Limb (tissue), 2 donors: ENCODE measurements at regions not wholly inside any gene's neighbourhood (a gene's known extent, or its start where the extent isn't known, plus 50 kb on each side); places are given as distances from the start of the nearest gene placed in this dataset.

Source experiments
- DNase-seq, 2 donors: peaks; one replicate each; pipeline ENCODE4 v3.0.0-alpha.2; 2016; ENCODE audit errors: extremely low spot score in 2 of 2

DNA sequence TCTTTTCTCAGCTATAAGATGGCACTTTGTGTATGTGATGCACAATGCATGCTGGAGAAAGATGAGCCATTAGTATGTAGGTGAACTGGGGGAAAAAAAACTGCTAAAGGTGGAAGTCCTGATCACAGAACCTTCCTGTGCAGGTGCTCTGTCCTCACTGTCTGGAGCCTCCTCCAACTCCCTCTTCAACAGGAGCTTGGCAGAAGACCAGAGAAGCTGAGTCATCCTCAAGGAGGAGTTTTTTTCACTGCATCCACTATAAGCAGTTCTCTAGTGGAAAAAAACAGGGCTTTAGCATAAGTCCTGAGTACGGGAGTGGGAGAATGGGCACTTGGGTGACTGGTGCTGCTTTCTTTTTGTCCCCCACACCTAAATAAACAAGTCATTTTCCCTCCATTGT, 168.4 kb upstream of the CADPS start:
- DNase-seq = no peak

DNA sequence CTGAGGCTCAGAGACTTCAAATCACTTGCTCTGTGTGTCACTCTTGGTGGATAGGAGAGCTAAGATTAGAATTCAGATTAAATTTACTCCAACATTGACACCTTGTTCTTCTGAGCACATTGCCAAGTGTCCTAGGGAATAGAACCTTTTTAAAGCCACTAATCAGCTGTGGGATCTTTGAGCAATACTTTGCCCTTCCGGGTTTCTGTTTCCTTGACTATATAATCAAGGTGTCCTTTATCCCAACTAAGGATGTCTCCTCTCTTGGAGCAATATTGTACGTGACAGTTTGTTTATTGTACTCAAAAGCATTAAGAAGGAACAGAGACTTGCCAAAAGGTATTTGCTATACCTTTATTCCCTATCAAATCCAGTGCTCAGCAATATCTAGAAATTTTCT, 170.9 kb upstream of the CADPS start:
- DNase-seq = no peak

DNA sequence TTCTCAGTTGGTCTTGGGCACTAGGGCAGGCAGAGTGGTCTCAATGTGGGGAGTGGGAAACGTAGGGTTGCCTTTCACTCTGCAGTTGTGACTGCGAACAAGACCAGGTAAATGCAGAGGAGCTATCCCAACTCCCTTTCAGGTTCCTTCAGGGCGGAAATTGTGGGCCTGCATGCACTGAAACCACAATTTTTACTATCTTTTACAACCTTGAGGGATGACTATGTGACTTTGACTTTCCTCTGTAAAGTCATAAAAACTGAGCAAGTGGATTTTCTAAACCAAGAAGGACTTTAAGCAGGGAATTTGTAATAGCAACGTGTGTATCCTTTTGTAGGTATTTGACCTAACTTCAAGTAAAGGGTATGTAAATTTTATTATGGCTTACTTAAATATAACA, 171.4 kb upstream of the CADPS start:
- no peak for DNase-seq

DNA sequence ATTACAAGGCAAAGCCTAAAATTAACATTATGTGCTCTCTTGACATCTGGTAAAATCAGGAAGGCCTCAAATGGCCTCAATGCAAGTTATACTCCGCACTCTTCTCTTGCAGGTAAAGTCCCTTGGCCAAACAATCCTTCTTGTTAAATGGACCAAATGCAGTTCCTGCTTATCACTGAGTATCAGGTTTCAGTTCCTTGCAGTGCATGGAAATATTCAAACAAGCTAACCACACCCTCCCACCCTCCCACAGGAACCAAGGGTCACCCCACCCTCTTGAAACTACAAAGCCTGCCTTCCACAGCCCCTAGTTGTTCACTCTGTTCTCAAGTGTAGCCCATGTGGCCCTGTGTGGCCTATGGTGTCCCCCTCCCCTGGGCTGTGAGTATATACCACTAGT, 171.9 kb upstream of the CADPS start:
- DNase-seq = no peak

DNA sequence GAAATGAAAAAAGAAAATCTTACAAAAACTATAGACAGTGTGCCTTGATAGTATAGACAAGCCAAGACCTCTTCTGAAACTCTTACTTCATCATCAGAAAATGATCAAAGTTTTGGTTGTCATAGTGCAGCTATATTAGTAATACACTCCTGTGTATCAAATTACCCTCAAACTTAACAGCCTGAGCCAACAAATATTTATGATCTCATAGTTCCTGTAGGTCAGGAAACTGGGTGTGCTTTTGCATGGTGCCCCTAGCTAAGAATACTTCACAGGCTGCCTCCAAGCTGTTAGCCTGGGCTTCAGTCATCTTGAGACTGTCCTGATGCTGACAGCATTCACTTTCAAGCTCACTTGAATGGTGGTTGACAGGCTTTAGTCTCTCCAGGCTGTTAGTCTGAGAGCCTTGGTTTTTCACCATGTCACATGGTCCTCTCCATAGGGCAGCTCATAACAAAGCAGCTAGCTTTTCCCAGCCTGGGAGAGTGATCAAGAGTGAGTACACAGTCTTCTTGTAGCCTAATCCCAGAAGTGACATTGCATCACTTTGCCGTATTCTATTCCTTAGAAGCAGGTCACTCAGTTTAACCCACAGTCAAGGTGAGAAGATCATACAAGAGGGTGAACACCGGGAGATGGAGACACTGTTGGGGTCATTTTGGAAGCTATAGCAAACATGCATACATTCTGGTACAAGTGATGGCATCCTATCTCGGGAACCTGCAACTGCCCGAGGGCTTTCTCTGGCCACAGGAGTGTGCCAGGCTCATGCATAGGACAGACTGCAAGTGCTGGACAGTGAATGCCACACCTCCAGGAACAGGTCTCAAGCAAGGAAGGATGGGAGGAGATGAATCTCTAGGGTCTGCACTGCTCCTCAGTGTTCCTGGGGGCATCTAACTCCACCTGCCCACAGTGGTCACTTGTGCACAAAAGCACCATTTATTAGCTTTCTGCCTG, 173.4 kb upstream of the CADPS start:
- no peak for DNase-seq

DNA sequence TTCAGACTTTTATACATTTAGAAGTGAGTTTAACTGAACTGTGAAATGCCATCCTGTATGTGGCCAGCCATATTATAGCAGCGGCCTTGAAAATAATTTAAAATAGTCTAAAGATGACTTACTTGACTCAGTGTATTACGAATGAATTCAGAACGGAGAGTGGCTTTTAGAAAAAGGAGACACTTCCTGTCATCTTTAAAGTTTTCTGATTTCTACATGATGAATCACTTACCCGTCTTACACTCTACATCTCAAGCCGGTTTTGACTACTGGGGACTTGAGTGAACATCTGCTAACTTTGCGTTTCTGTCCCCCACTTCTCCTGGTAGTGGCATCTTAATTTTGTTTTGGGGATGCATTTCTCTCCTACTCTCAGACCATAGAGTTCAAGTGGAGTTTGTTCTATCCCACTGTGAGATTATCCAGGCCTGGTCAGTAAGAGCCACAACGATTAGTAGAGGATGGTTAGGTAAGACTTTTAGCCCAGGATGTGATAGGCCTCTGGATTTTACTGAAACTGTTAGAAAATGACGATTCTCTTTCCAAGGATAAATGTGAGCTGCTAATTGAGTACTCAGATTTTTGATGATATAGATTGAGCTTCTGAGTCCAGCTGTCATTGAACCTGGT, 175.4 kb upstream of the CADPS start:
- DNase-seq = no peak

DNA sequence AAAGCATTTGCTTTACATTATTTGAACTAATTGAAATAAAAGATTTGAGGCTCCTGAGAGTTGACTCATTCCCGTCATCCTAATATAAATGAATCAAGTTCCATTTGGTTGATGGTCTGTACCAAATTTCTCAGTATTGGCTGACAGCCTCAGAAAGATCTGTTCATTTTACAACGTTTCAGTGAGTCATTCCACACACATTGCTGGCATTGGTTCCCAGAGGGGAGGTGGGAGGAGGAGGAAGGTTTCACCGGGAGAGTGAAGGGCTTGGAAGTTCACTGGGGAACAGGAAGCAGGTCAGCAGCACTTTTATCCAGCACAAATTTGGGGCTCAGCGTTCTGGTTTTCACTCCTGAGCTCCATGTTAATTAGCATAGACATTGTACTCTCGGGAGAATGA, 176.7 kb upstream of the CADPS start:
- DNase-seq = peak; percentile 18 to 34

DNA sequence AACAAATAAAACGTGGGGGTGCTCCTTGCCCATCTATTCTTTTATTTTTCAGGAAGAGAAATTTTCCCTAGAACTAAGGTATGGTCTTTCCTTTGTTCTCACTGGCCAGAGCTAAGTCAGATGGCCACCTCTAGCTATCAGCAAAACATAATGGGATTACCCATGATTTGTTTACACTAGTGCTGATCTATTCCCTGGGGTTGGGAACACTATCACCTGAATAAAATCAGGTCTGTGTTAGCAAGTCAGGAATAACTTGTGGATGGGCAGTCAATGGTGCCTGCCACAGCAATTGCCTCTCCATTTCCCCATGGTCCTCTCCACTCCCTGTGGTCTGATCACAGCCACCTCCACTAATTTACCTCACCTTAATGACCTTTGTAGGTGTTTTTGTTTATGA, 181.7 kb upstream of the CADPS start:
- no peak for DNase-seq

DNA sequence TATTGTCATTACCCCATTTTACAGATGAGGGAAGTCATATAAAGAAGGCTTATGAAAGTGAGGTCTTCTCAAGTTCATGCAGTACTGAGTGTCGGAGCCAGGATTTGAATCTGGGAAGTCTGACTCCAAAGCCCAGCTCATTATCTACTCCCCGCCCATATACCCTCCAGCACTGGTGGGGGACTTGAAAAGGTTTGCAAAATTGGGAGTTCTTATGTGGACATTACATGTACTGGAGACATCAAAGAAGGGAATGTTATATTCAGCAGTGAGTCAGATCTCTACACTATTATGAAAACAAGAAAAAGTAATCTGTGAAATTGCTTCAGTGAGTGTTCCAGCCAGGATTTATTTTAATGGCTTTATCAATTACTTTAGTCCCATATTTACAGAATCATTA, 185.2 kb upstream of the CADPS start:
- DNase-seq = no peak

DNA sequence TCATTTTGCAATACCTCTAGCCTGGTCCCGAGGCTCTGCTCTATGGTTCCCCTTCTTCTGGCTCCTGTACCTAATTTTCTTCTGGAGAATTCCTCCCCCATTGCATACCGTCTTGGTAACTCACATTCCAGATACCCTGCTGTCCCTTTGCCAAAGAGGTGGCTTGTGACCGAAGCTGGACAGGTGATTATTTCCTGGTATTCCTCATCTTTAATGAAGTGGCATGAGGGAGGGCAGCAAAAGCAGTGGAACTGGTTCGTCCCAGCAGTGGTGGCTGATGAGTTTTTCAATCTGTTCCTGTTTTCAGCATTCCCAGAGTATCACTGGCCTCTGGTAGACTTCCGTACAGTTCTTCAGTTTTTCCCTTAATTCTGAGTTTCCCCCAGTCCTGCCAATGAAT, 186.2 kb upstream of the CADPS start:
- DNase-seq = no peak

DNA sequence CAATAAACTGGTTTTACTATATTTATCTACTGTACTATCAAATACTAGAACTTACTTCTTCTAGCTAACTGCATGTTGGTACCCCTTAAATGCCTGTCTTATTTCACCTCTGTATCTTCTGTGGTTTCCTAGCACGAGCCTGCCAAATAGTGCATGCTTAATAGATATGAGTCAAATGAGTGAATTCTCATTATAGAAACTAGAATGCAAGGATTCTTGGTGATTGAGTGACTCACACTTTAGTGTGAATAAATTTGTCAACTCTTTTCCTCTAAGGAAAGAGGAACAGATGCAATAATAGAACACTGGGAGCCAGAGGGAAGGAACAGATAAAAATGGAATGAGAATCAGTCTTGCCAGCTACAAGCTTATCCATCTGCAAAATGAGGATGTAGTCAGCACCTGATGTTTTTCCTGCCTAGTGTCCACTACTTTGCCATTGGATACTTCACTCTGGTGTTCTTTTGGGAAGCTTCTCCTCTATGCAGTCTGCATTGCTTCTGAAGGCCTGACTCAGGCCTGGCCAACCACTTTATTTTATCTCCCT, 189.1 kb upstream of the CADPS start:
- DNase-seq = no peak

DNA sequence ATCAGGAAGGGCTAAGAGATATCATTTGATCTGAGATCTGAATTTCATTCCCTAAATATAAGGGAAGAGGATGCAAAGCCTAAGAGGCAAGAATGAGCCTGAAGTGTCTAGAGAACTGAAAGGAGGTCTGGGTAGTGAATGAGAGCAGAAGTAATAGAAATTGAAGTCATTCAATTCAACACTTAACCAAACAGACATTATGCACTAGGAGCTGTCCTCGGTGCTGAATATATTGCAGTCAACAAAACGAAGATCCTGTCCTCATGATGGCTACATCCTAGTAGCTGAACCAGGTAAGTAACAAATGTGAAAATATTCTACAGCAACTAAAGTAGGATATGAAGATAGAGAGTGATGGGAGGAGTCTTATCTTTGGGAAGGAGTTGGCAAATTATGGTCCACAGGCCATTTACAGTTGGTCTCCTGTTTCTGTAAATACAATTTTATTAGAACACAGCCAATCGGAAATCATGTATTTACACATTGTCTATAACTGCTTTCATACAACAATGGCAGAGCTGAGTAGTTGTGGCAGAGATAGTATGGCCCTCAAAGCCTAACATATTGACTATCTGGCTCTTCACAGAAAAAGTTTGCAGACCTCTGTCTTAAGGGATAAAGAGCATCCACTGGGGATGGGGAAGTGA, 192.9 kb upstream of the CADPS start:
- peak; percentile 45 to 52 for DNase-seq

DNA sequence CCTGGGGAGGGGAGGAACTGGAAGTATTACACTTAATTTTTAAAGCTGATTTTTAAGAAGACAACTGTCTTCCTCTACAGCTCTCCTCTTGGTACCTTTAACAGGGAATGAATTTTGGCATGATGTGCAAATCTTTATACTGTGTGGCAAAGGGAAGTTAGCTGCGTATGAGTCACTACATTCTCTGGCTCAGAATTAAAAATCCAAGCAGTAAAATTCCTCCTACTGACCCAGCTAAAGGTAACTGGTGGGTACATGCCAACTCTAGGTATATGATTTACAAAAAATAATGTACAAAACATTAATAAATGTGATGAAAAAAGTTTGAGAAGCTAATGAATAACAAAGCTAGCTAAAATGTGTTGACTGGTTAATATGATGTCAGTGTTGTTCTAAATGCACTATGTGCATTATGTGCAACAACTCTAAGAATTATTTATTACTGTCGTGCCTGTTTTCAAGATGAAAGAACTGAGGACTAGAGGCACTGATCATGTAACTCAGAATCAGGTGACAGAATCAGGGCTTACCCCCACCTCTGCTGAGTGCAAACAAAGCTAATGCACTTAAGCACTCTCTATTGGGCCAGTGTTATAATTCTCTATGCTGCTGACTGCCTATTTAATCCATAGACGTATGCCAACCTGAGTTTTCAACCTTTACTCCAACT, 194.7 kb upstream of the CADPS start:
- no peak for DNase-seq

DNA sequence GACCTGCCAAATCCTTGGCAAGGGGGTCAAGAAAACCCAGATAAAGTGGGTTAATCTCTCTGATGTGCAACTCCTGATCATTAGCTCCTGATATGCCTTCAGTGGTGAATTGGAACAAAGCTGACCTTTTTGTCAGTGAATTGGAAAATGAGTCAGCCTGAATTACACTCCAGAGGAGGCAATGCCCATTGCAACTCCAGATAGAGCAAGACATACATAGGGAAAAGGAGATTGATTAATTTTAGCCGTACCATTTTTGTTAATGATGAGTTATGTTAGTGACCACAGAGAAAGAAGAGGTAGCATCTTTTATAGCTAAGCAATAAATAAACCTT, 195.2 kb upstream of the CADPS start:
- DNase-seq = no peak

DNA sequence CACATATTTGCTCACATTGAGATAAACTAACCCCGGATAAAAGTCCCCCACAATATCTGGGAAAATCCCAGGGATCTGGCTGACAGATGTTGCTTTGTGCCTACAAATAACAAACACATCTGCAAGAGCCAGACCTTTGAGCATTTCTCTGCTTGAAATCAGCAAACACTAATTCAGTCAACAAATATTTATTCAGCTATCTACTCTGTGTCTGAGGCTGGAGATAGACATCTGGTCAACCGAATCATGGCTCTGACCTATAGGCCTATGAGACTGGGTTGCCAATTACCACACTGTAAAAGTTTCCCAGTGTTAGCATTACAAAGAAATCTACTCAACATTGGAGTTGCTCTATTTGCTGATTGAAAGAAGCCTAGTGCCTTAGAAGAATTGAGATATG, 201.1 kb upstream of the CADPS start:
- DNase-seq = no peak

DNA sequence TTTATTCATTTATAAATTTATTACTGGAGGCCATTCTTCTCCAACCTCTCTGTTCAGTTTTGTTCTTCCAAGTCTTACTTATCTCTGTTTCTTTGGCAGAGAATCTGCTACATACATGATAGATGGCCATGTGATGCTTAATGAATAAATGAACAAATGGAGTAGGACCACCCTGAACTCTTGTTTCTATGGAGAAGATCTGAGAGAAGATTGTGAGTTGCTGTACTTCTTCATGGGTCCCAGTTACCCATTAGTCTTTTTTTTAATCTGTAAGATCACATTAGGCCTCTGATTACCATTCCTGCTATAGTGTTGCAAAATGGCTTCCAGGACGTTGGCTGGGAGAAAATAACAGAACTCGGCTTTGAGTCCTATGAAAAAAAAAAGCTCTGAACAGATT, 191.9 kb upstream of the SYNPR start:
- DNase-seq = no peak

DNA sequence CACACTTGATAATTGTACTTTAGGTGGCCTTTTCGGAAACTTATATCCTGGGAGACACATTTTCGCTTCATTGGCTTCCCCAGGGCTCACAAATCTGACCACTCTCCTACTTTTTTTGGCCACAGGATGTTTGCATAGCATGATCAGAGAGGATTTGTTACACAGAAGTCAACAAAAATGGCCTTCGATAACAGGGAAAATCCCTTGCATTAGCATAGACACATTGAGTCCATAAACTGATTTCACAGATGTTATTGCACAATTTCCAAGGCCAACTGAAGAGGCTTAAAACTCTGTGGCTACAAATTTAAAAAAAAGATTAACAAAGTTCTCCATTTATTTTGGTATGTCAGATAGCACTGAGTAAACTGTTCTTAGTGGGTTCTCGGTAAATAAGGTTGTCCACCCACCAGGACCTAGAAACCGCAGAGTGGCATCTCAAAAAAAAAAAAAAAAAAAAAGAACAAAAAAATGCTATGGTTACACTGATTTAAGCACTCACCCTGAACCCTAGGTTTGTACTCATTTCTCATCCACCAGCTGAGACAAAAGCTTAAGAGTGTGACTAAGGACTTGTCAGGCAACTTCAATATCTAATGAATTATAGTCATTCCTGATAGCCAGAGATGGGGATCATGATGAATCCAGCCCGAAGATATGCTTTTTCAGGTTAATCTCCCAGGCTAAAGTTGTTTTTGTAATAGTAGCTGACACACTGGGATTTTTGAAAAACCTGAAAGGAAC, 188.9 kb upstream of the SYNPR start:
- no peak for DNase-seq

DNA sequence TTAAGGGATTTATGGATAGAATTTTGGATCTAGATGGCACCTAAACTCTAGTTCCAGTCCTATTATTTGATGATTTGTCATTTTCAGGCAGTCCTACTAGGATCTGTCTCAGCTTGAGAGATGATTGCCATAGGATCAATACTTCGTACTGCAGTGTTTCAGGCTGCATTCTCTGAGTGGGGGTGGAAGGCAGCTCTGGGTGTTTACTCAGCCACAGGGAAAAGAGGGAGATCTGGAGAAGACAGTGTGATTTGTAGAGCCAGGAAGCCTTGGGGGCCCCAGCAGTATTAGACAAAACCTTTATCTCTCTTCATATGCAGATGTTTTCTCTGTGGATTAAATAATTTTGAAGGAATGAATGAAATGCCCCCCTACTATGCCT, 188.4 kb upstream of the SYNPR start:
- DNase-seq = no peak

DNA sequence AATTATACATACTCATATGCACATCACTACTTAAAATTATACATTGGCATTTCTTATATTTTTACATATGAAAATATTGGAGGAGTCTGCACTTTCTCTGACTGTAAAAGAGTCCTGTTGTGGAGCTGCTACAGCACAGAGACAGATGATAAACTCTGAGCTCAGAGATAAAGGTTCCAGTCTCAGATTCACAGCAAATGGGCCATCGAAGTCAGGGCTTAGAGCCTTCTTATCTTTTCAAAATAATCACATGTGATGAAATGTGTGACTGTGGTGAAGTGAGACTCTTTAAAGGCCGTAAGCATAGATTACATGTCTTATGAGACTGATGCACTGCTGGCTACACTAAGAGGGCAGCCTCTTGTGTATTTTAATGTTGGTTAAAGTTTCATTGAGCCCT, 187.5 kb upstream of the SYNPR start:
- DNase-seq = no peak

DNA sequence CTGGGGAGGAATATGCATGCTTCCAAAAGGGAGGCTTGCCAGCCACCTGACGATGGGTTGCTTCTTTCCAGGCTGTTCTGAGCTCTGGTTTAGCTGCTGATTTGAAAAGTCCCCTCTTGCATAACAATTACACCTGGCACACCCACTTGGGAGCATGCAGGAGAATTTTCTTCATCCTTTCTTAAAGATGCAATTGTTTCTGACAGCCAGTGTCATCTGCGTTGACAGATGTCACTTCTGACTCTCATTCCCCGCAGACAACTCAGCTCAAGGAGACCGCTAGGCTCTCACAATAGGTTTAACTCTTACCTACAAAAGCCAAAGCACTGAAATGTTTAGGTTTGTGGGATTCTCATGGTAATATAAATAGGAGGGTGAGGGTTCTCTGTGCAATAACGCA, 185.6 kb upstream of the SYNPR start:
- DNase-seq = no peak
